HuH-7 (cell line): ENCODE measurements at regions not wholly inside any gene's neighbourhood (a gene's known extent, or its start where the extent isn't known, plus 50 kb on each side); places are given as distances from the start of the nearest gene placed in this dataset.

Experiments used
- DNase-seq: peaks from one replicate; pipeline ENCODE4 v3.0.0; 2011; ENCODE audit warnings: low spot score

GRCh38 chr5:167147879-167148278 is 1143.6 kb upstream of the WWC1 start:
- DNase-seq: no peak

- DNase-seq: no peak
These were observed 1140.8 kb upstream of the WWC1 start for GRCh38 chr5:167150661-167151060.

GRCh38 chr5:167152561-167152960 is 1138.9 kb upstream of the WWC1 start:
- no peak for DNase-seq

DNA sequence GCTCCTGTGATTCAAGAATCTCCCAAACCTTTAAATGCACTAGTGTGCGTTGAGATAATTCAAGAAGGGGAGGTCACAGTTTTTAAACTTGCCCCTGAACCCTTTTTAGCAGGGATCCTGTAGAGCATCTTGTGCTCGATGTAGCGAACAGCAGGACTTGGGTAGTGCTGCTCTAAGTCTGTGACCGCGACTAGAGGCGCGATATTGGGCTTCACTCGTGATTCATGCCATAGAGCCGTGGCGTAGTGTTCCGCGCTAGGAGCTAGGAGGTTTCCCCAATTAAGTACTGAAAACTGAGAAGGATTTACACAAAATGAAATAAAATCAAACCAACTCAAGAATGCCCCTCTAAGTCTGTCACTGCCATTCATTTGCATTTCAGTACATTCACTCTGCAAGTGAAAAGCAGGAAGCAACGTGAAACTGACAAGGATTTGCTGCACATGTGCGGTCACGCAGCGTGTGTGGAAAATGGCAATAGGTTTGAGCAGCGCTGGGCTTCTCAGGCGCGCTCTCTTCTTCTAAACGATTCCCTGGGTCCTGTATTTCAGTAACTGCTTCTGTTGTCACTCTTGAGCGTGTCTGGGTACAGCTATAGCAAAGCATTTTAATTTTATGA is 1135.9 kb upstream of the WWC1 start:
- no peak for DNase-seq

GRCh38 chr5:167156446-167156845 is 1135.0 kb upstream of the WWC1 start:
- DNase-seq: no peak

DNA sequence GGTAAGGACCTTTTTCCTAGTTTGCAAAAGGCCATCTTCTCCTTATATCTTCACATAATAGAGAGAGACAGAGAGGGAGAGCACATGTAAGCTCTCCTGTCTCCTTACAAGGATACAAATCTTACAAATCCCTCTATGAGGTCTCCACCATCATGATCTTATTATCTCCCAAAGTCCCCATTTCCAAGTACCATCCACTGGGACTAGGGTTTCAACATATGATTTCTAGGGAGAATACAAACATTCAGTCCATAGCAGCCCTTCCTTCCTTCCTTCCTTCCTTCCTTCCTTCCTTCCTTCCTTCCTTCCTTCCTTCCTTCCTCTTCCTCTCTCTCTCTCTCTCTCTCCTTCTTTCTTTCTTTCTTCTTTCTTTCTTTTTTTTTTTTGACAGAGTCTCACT is 1132.9 kb upstream of the WWC1 start:
- no peak for DNase-seq

- no peak for DNase-seq
These were observed 1131.1 kb upstream of the WWC1 start for GRCh38 chr5:167160388-167160787.

DNA sequence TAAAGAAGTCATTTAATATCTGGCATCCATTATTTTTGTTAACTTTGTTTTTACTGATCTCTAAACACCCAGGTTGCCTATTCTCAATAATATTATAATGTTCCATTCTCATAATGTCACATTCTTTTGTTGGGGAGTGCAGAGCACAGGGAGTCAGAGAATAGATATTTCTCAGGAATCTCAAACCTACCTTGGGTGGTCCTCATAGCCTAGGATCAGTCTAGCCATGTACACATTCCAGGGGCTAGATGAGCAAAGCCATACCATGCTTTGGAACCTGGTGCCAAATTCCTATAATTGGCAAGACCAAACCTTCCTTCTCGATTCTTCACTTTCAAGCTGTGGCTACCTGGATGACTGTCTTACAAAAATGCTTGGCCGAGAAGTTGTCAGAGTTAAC is 1124.7 kb upstream of the WWC1 start:
- DNase-seq: no peak

DNA sequence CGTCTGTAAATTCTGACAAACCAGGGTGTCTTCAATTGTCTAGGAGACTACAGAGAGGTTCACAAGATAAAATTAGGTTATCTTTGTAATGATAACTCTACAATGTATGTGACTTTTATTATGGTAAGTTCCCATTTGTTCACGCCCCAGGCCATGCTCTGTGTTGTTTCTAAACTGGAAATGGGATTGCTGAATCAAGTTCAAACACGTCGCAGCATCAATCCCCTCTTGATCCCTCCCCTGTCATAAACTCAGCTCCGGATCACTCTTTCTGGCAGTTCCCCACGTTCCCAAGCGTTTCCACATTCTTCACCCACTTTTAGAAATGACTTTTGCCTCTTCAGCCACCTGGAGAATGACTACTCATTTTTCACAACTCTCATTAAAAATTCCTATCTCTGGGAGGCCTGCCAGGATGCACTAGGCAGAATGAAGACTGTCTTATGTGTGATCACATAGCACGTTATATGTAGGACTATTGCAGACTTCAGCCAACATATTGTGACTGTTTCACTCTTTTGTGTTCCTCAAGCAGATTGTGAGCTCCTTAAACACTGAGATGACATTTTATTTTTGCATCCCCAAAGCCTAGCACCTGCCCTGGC is 1124.2 kb upstream of the WWC1 start:
- DNase-seq: no peak

DNA sequence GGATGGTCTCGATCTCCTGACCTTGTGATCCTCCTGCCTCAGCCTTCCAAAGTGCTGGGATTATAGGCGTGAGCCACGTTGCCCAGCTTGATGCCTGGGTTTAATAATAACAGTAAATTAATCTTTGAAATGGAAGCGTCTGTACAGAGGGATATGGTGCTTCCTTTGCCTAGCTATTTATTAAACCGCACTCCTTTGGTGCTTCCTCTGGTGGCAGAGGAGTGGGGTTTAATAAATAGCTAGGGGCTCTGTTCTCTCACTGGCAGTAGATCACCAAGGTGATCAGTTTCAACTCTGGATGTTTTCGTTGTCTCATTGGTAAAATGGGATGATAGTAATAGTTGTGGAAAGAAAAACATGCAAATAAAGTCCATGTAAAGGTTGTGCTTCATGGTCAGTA is 1122.5 kb upstream of the WWC1 start:
- DNase-seq: no peak

- no peak for DNase-seq
These were observed 1120.4 kb upstream of the WWC1 start for GRCh38 chr5:167171056-167171455.

- DNase-seq: no peak
These were observed 1113.7 kb upstream of the WWC1 start for GRCh38 chr5:167177736-167178135.

DNA sequence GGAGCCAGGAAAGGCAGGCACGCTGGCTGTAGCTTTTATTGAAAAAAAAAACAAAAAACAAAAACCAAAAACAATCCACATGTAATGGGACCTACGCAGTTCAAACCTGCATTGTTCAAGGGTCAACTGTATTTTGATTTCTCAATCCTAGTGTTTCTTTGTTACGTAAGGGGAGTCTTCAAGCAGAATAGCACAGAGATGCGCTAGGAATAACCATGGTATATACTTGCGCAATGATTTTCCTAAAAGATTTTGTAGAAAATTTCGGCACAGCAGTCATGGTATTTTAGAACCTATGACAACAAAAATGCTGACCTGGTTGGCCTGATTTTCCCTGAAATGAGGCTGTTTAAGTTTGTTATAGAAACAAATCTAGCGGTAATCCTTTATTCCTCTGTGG is 1110.5 kb upstream of the WWC1 start:
- no peak for DNase-seq

DNA sequence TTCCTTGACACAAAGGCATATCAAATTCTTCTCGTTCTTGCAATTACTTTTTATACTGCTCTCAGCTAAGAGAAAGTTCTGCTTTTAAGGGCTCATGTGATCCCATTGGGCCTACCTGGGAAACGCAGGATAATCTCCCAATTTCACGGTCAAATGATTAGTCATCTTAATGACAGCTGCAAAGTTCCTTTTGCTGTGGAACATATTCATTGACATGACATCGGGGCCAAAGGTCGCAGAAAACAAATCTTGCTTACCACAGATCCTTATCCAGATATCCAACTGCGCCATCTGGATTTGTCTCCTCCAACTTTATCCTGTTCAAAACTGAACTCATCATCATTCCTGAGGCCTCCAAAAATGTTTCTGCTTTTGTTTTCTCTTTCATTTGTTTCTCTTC is 1085.6 kb upstream of the WWC1 start:
- no peak for DNase-seq

- DNase-seq: no peak
These were observed 1084.4 kb upstream of the WWC1 start for GRCh38 chr5:167207081-167207480.

GRCh38 chr5:167208911-167209310 is 1082.5 kb upstream of the WWC1 start:
- DNase-seq: no peak

DNA sequence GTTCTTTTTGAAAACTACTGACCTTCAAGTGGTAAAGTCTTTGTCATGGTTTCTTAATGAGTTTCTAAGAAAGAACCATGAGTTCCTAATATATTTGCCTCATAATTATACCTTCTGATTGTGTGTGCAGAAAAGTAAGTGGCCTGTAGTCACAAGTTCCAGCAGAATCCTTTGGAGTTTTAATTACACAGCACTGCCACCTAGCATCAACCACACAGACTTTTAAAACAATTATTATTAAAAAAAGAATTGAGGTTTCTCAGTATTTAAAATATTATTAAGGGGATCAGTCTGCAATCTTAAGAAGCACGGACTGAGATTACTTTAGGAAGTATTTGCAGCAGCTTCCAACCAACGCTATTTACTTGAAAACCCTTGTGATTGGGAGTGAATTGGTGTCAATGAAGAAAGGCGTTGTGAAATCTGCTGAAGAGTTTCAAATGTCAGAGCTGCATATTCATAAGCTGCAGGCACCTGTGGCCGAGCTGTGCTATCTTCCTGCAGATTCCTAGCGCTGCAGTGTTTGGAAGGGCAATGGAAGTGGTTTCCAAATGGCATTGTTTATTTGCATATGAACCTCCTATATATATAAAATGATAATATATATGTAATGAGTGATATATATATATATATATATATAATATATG is 1074.2 kb upstream of the WWC1 start:
- DNase-seq: no peak

DNA sequence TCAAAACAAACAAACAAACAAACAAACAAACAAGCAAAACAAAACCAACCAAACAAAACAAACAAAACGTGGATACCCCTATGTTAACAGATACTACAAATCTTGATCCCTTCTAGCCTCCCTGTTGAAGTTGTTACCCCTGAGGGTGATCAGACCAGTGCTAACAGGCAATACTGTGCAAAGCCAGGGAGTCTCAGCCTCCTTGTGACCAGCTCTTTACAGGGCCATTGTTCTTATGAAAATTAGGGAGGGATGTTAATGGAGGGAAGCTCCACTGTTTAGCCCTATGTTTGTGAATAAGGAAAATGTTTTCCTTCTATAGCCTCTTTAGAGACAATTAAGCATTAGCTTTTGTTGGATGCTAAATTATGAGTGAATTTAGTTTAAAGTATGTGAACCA is 1072.1 kb upstream of the WWC1 start:
- no peak for DNase-seq

DNA sequence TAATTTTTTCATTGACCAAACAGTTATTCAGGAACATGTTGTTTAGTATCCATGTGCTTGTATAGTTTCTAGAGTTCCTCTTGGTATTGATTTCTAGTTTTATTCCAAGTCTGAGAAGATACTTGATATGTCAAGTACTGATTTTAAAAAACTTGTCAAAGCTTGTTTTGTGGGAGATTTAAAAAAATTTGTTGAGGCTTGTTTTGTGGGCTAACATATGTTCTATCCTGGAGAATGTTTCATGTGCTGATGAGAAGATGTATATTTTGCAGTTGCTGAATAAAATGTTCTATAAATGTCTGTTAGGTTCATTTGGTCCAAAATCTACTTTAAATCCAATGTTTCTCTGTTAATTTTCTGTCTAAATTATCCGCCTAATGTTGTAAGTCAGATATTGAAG is 1065.1 kb upstream of the WWC1 start:
- DNase-seq: no peak

- no peak for DNase-seq
These were observed 1063.3 kb upstream of the WWC1 start for GRCh38 chr5:167228134-167228533.

- no peak for DNase-seq
These were observed 1061.7 kb upstream of the WWC1 start for GRCh38 chr5:167229751-167230150.

- DNase-seq: no peak
These were observed 1061.0 kb upstream of the WWC1 start for GRCh38 chr5:167230414-167230813.

- no peak for DNase-seq
These were observed 1058.7 kb upstream of the WWC1 start for GRCh38 chr5:167232675-167233311.
